ENCODE measurements at regions not wholly inside any gene's neighbourhood (a gene's known extent, or its start where the extent isn't known, plus 50 kb on each side); places are given as distances from the start of the nearest gene placed in this dataset.

- TF ChIP-seq ZNF391 (tag by site-specific recombination; IDR thresholded peaks at IDR 0.05; ENCODE audit: borderline replicate concordance, low read depth) (no peak), SCRT2 (tag by site-specific recombination; IDR thresholded peaks at IDR 0.05) (no peak), ZXDB (tag by site-specific recombination; IDR thresholded peaks at IDR 0.05) (no peak)
Measured at GRCh38 chr13:88565566-88565965, 894.4 kb downstream of the SLITRK5 start (continued).

DNA sequence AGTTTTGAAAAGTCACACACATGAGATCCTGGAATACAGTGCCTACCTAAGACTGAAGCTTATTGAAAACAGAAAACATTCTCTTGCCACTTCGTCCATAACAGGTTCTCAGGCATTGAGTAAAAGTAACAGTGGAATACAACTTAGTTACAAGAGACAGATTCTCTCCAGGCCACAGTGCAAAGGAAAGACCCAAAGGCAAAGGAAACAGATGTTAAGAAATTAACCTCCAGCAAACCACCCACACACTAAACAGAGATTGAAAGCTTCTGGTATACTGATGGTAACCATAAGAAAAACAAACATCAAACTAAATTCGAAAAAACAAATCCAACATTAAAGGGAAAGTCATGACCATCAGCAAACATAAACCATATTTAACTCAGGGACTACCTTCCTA is 914.7 kb downstream of the SLITRK5 start:
- no peak overlapping the region for H3K27ac ChIP-seq (ENCODE audit: extremely low read depth, low read depth, low read length)
- no peaks in the 10 kb centered on the region for H3K4me1 ChIP-seq (ENCODE audit: control insufficient read depth, insufficient read depth, low read length)
- TF ChIP-seq RBAK (tag by site-specific recombination; IDR thresholded peaks at IDR 0.05) = no peak
- TF ChIP-seq ZNF211 (tag by site-specific recombination; IDR thresholded peaks at IDR 0.05; ENCODE audit: low read depth) = no peak
- no peak for TF ChIP-seq KLF7 (tag by site-specific recombination; IDR thresholded peaks at IDR 0.05; ENCODE audit: borderline replicate concordance)
- no peak for TF ChIP-seq ZNF639 (tag by site-specific recombination; IDR thresholded peaks at IDR 0.05)
- no peak for TF ChIP-seq ZNF10 (tag by site-specific recombination; IDR thresholded peaks at IDR 0.05)
- no peak for TF ChIP-seq ZNF148 (tag by site-specific recombination; IDR thresholded peaks at IDR 0.05; ENCODE audit: borderline replicate concordance)
- TF ChIP-seq ZNF114 (tag by site-specific recombination; IDR thresholded peaks at IDR 0.05) = no peak
- no peak for TF ChIP-seq ZBTB44 (tag by site-specific recombination; IDR thresholded peaks at IDR 0.05)
- no peak for TF ChIP-seq ZSCAN18 (tag by site-specific recombination; IDR thresholded peaks at IDR 0.05)
- TF ChIP-seq, protein P1, sequence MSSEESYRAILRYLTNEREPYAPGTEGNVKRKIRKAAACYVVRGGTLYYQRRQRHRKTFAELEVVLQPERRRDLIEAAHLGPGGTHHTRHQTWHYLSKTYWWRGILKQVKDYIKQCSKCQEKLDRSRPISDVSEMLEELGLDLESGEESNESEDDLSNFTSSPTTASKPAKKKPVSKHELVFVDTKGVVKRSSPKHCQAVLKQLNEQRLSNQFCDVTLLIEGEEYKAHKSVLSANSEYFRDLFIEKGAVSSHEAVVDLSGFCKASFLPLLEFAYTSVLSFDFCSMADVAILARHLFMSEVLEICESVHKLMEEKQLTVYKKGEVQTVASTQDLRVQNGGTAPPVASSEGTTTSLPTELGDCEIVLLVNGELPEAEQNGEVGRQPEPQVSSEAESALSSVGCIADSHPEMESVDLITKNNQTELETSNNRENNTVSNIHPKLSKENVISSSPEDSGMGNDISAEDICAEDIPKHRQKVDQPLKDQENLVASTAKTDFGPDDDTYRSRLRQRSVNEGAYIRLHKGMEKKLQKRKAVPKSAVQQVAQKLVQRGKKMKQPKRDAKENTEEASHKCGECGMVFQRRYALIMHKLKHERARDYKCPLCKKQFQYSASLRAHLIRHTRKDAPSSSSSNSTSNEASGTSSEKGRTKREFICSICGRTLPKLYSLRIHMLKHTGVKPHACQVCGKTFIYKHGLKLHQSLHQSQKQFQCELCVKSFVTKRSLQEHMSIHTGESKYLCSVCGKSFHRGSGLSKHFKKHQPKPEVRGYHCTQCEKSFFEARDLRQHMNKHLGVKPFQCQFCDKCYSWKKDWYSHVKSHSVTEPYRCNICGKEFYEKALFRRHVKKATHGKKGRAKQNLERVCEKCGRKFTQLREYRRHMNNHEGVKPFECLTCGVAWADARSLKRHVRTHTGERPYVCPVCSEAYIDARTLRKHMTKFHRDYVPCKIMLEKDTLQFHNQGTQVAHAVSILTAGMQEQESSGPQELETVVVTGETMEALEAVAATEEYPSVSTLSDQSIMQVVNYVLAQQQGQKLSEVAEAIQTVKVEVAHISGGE (tag by site-specific recombination; conservative IDR thresholded peaks at IDR 0.05; ENCODE audit: low read depth) = no peak
- TF ChIP-seq MZF1 (tag by site-specific recombination; IDR thresholded peaks at IDR 0.05; ENCODE audit: borderline replicate concordance) = no peak
- TF ChIP-seq ZNF239 (tag by site-specific recombination; IDR thresholded peaks at IDR 0.05) = no peak
- no peak for TF ChIP-seq ZNF302 (tag by site-specific recombination; IDR thresholded peaks at IDR 0.05; ENCODE audit: low read depth)
- TF ChIP-seq ZNF624 (tag by site-specific recombination; IDR thresholded peaks at IDR 0.05) = no peak
- TF ChIP-seq ZNF660 (tag by site-specific recombination; IDR thresholded peaks at IDR 0.05) = no peak
- no peak for TF ChIP-seq GLI2 (tag by site-specific recombination; IDR thresholded peaks at IDR 0.05; ENCODE audit: borderline replicate concordance, low read depth)
- H3K4me3 ChIP-seq (ENCODE audit: low read depth, low read length) = no peak overlapping the region
- no peaks in the 10 kb centered on the region for H3K9me3 ChIP-seq (ENCODE audit: control insufficient read depth, insufficient read depth, low read depth, low read length)
- ChIA-PET CTCF (no interaction called here), POLR2A (no interaction called here)
- no peaks in the 10 kb centered on the region for H3K36me3 ChIP-seq (ENCODE audit: control insufficient read depth in 2 of 2, insufficient read depth in 1 of 2, low read length in 2 of 2)

Measured in HEK293 (cell line).